GM21360 (cell line): ENCODE measurements at regions not wholly inside any gene's neighbourhood (a gene's known extent, or its start where the extent isn't known, plus 50 kb on each side); places are given as distances from the start of the nearest gene placed in this dataset.

Experiments used
- ATAC-seq: cut with Tn5 transposase; IDR thresholded peaks from one replicate; pipeline ENCODE4 v1.9.1; 2021; ENCODE audit warnings: mild to moderate bottlenecking, moderate library complexity; ENCODE audit not compliant: unreplicated experiment

DNA sequence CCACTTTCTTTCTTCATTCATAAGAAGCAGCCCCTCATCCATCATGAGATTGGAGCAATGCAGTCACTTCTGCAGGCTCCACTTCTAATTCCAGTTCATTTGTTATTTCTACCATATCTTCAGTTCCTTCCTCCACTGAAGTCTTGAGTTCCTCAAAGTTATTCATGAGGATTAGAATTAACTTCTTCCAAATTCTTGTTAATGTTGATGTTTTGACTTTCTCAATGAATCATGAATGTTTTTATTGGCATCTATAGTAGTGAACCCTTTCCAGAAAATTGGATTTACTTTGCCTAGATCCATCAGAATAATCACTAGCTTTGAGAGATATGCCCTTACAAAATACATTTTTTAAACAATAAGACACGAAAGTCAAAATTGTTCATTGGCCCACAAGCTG lies 2567.7 kb upstream of the PCDH20 start:
- ATAC-seq = no peak

DNA sequence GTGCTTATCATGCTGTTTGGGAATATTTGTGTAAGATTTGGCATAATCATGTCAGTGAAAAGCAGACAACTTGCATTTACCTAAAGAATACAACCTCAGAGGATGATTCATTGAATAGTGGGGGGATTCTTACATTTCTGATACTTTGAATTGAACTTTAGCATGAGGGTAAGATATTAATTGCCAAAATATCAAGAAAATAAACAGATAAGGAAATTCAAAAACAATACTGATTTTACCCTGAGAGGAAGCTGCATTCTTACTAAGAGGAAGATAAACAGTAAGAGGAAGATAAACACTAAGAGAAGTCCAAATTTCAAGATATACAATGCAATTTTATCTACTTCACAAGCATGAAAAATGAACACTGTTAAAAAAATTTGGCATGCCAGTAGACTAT lies 2564.3 kb upstream of the PCDH20 start:
- no peak for ATAC-seq

DNA sequence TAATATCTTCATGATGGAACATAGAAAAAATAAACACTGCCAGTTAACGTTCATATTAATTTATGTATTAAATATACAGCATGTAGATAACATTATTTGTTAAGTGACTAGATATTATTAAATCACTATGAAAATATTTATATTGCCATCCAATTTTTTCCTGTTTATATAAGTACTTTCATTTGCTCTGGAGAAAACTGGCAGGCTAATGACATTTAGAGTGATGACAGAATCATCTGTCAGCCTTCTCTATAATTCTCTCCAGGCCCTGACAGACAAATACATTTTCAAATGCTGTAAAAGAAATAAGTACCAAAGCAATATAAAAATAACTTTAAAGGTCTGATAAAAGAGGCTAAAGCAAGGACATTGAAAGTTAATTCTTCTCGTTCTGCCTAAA lies 2556.7 kb upstream of the PCDH20 start:
- ATAC-seq = no peak

DNA sequence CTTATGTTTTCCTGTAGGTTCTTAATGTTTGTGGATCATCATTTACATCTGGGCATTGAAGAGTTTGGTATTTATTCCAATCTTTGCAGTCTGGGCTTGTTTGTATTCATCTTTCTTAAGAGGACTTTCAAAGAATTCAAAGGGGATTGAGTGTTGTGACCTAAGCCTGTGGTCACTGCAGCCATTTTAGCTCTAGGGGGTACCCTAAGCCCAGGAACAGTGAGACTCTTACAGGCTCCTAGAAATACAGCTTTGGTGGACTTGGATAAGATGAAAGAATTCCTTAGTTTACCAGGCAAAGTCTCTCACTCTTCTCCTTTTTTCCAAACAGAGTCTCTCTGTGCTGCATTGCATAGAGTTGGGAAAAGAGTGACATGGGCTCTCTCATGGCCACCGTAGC lies 2539.0 kb upstream of the PCDH20 start:
- no peak for ATAC-seq

DNA sequence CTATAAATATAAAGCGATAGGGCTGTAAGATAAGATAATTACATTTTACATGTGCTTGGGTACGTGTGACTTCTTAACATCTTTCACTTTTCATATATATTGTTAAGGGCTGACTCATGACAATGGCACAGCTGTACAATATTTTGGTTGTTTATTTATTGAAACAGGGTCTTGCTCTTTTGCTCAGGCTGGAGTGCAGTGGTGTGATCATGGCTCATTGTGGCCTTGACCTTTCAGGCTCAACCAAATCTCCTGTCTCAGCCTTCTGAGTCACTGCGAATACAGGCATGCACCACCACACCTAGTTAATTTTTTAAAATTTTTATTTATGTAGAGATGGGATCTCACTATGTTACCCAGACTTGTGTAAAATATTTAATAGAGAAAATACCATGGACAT lies 2532.4 kb upstream of the PCDH20 start:
- ATAC-seq = no peak

DNA sequence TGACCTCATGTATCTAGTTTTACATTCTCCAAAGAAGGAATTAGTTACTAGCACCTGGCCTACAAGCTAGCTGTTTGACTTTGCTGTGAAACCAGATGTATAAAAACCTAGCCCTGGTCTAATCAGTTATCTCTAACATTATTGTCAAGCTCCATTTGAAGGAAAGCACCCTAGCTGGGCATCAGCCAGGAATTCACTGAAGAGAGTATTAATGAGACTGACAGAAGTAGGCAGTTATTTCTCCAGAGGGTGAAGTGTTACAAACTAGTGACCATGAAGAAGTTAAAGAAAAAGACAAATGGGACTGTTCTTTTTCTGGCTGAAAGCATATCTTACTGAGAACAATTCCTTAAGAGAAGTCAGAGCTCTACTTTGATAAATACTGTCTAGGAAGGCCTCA lies 2529.3 kb upstream of the PCDH20 start:
- ATAC-seq = no peak

DNA sequence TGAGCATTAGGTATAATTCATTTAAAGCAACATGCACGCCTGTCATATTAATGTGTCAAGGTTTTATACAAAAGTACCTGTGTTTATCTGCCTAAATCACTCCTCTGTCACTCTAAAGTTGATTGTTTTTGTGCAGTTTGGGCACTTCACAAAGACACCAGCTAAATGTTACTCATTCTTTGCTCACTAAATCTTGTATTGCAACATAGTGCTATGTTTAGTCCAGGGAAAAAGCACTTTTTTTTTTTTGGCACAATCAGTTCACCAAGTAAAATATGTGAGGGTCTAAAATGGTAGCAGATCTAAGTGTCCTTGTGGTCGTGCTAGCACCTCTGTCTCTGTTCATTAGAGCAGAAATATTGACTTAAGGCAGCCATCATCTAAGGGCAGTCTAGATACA lies 2526.7 kb upstream of the PCDH20 start:
- ATAC-seq = no peak

DNA sequence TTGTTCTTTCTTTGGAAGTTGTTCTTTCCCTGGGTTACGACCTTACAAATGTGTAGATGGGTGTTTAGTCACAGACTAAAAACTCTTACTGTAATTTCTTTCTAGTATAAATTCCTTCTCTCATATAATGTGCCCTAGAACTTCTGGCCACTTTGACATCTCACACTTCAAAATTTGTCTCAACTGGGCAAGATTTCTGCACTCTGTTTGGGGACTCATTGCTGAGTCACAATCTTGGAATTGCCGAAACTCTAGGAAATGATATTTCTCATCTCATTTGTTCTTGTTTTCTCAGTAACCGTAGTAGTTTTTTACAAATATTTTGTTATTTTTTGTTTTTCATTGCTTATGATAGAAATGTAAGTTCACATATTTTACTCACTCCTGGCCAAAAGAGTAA lies 2523.2 kb upstream of the PCDH20 start:
- no peak for ATAC-seq

DNA sequence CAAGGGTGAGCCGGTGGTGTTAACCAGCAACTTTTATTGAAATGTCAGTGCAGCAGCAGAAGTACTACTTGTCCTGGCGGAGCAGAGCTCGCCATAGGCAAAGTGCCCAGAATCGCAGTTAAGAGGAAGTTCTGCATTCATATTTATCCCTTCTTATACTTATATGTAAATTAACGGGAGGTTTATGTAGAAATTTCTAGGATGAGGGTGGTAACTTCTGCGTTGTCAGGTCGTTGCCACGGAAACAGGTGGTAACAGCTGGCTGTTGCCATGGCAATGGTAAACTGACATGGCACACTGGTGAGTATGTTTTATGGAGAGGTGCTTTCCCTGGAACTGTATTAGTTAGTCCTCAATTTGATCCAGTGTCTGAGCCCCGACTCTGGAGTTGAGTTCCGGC lies 2494.9 kb upstream of the PCDH20 start:
- no peak for ATAC-seq

DNA sequence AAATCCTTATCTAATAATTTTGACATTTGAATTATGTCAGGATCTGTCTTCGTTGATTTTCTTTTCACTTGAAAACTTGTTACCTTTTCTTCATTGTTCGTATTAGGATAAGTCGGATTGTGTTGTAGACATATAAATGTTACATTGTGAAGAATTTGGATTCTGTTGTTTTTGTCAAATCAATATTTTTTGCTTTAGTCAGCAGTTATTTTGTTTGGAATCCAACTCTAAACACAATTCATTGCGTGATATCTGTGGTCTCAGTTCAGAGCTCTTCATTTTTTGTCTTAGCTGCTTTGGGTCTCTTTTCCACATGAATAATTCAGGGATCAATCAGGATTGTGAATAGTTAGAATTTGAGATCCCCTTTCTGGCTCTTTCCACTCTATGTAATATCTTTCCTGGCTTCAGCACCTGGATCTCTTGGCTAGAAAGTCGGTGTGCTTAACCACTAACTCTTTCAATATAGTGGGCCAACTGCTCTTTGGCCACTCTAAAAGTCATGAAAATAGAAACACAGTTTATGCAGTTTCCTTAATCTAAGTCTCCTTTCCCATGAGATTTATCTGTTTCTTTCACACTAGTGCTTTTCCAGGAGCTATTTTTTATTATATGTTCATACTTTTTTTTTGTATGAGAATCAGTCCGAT lies 2494.2 kb upstream of the PCDH20 start:
- ATAC-seq = no peak

DNA sequence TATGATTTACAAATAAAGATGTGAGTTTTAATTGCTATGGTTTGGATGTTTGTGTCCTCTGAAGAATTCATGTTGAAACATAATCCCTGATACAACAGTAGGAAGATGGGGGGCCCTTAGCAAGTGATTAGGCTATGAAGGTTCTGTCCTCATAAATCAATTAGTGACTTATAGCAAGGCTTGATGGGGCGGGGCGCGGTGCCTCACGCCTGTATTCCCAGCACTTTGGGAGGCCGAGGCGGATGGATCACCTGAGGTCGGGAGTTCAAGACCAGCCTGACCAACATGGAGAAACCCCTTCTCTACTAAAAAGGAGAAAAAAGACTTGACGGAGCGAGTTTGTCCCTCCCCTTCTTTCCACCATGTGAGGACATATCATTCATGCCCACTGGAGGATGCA lies 2486.5 kb upstream of the PCDH20 start:
- ATAC-seq = no peak

DNA sequence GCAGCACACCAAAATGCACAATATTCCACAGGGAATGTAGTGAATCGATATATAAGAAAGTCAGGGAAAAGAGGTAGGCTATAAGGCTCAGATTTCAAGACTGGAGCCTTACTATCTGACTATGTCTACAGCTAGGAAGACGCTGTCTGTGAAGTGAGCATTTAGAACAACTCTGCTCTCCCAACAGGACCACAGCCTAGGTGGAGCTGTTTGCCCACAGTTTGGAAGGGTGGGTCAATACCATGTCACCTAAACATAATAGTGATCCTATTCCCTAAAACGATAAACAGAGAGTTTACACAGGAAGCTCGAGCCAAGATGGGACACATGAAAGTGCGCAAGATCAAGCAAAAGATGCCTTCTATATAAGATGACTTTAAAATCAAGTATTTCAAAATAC lies 2486.0 kb upstream of the PCDH20 start:
- no peak for ATAC-seq

DNA sequence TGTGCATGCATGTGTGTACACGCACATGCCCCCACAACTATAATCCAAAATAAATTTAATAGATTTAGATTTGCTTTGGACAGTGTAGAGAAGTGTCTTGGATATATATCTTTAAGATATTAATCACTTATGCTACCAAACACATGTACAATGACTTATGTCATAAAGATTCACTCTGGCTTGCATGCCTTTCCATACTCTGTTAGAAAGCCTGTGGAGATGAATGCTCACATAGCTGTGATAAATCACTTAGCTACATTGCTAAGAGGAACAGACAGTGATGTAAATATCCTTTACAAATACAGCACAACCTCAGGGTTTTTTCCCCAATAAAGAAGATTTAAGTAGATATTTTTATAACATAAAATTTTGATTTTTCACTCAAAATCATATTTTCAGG lies 2484.8 kb upstream of the PCDH20 start:
- no peak for ATAC-seq

DNA sequence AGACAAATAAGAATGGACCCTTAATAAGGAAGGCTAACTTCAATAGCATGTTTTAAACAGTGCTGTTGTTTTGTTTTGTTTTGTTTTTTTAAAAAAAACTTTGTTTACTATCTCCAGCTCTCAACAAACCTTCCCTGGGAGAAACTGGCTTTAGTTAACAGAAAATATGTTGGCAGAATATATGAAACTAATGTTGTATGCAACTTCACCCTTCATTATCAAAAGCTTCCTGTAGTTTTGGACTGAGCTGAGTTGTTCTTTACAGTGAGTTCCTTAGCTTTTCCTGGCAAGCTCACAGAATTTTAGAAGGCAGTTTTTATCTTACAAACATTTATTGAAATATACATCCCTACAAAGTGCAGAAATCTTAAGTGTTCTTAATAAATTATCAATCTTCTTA lies 2480.7 kb upstream of the PCDH20 start:
- ATAC-seq = no peak

DNA sequence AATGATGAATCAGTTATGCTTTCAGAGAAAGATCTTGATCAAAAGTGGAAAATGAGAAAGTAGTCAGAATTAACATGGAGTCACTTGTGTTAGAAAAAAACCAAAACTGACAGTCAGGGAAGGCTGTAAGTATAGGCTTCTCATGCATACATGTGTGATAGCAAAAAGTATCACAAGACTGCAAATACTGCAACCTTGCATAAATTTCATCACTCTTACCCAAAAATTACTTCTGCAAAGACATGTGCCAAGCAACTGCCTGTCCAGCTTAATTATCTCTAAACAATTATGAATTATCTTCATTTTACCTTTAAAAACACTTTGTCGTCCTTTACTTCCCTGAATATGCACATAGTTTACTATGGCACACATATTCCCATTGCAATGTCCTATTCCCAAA lies 2466.4 kb upstream of the PCDH20 start:
- no peak for ATAC-seq

DNA sequence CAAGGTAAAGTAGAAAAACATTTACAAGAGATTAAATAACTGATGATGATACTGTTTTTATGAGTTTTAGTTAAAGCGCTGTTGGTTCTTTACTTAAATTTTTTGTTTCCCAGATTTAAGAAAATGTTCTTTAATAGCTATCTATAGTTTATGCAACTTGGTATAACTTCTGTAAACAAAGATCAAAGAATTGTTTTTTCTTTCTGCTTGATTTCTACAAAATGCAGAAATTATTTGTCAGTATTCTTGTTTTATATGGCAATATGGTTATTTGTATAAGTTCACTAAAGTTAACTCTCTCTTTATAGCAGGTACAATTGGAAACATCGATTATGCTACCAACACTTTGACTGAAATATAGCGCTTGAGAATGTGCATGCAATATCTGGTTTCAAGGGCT lies 2465.1 kb upstream of the PCDH20 start:
- ATAC-seq = no peak

DNA sequence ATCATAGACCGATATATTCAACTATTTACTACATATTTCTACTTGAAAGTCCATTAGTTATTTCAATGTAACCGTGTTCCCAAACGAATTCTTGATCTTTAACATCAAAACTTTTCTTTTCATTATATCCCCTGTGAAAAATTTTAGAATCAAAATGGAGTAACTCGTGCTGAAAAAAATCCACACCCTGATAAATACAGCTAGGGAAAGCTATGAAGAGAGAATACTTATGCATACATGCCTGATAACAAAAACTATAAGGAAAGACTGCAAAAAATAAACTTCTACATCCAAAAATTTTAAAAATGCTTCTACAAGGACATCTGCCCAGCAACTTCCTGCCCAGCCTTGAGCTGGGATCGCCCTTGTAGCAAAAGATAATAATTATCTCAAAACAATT lies 2458.3 kb upstream of the PCDH20 start:
- no peak for ATAC-seq

DNA sequence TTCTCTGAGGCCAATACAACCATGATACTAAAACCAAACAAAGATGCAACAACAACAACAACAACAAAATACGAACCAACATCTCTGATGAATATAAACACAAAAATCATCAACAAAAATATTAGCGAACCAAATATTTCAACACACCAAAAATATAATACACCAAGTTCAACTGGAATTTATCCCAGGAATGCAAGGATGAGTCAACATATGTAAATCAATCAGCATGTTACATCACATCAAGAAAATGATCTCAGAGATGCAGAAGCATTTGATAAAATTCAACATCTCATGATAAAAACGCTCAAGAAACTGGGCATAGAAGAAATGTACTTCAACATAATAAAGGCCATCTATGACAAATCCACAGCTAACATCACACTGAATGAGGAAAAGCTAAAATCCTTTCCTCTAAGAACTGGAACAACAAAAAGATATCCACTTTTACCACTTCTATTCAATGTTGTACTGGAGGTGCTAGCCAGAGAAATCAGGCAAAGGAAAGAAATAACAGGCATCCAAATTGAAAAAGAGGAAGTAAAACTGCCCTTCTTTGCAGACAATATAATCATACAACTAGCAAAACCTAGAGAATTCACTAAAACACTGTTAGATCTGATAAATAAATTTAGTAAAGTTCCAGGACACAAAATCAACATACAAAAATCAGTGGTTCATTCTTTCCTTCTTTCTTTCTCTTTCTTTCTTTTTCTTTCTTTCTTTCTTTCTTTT lies 2448.7 kb upstream of the PCDH20 start:
- ATAC-seq = no peak

DNA sequence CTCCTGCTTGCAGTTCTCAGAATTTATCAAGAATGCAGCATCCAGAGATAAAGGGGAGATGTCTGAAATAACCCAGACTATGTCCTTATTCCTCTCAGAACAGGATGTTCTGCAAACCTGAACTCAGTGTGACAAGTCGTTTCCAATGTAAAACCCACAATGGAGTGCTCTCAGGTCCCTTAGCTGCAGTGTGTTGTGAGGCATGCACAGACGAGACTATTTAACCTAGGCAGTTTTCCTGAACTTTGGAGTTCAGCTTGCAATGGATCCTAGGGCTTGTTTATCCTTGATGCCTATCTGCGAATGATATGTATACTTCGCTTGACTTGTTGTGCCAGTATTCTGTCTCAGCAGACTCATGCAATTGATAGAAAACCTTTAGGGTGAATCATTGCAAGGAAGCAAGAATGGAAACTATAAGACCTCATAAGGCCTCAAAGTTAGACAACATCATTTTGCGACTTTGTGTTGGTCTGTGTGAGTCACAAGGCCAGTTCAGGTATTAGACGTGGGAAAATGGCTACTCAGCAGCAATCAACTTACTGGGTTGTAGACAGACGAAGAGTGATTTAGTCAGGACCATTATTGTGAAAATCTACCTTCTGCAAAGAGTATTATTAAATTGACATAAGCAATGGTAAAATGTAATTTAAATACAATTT lies 2439.9 kb upstream of the PCDH20 start:
- no peak for ATAC-seq

DNA sequence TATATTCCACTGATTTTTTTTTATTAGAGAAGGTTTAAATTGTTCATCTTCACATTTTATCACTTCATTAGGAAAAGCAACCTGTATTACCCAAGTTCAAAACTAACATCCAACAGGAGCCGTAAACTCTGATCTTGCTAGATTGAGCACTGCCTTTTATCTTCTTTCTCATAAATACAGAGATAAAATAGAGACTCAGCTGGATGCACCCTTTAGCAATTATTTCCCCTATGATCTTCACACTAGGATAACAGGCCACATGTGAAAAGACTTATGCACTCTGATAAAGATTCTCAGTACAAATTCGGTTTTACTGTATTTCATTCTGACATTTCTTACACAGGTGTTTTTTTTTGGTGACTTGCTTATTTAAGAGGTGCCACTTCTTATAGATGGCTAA lies 2438.2 kb upstream of the PCDH20 start:
- no peak for ATAC-seq

DNA sequence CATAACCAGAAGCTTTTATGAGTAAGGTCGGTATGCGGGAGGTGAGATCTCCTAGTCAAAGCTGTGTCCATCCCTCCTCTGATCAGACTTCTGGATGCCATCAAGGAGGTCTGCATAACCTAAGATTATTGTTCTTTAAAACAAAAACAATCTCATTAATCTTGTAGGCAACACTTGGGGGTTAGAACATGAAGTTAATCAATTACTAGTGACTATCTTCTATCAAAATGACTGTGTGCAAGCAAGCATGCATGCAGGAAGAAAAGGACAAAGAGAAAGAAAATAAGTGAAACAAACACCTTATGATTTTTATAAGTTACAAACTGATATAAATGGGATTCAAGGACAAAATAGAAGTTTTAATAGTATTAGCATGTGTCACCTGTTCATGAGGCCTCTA lies 2435.9 kb upstream of the PCDH20 start:
- no peak for ATAC-seq
